Neuron (in vitro differentiated cells): ENCODE measurements at regions not wholly inside any gene's neighbourhood (a gene's known extent, or its start where the extent isn't known, plus 50 kb on each side); places are given as distances from the start of the nearest gene placed in this dataset.

ENCODE experiments used
- H2AFZ ChIP-seq: one replicate; pipeline ENCODE4 v1.6.1; 2013; ENCODE audit warnings: low read depth, mild to moderate bottlenecking, inconsistent platforms, low read length, moderate library complexity
- H3K27me3 ChIP-seq: one replicate; pipeline ENCODE4 v1.6.1; 2013; ENCODE audit warnings: low read length; ENCODE audit not compliant: insufficient read depth
- H3K36me3 ChIP-seq: one replicate; pipeline ENCODE4 v1.6.1; 2013; ENCODE audit warnings: low read length; ENCODE audit not compliant: insufficient read depth
- H3K4me1 ChIP-seq: one replicate; pipeline ENCODE4 v1.6.1; 2013; ENCODE audit warnings: low read length; ENCODE audit not compliant: insufficient read depth
- H3K4me3 ChIP-seq: 2 replicates; pipeline ENCODE4 v1.5.1; 2013; ENCODE audit warnings: mild to moderate bottlenecking, low read length, moderate library complexity
- H3K9me3 ChIP-seq: one replicate; pipeline ENCODE4 v1.6.1; 2013; ENCODE audit warnings: low read length

- Histone ChIP-seq H3K9me3 (no peaks in the 10 kb centered on the region), H3K36me3 (no peaks in the 10 kb centered on the region), H3K4me1 (peaks cover 45% of the 10 kb centered on the region)
Observed at GRCh38 chr14:101226603-101227425, 323.3 kb upstream of the RTL1 start.

GRCh38 chr14:101227611-101228594 is 324.4 kb upstream of the RTL1 start:
- no peak overlapping the region for H2AFZ ChIP-seq
- no peaks in the 10 kb centered on the region for H3K9me3 ChIP-seq
- no peaks in the 10 kb centered on the region for H3K36me3 ChIP-seq
- no peaks in the 10 kb centered on the region for H3K27me3 ChIP-seq
- peaks cover 34% of the 10 kb centered on the region for H3K4me1 ChIP-seq
- no peak overlapping the region for H3K4me3 ChIP-seq

More at GRCh38 chr14:101226603-101227425, 323.3 kb upstream of the RTL1 start:
- H3K27me3 ChIP-seq: no peaks in the 10 kb centered on the region
- H3K4me3 ChIP-seq: no peak overlapping the region
- no peak overlapping the region for H2AFZ ChIP-seq

- no peaks in the 10 kb centered on the region for H3K36me3 ChIP-seq
- H3K4me3 ChIP-seq: no peak overlapping the region
- no peaks in the 10 kb centered on the region for H3K9me3 ChIP-seq
- H3K27me3 ChIP-seq: no peaks in the 10 kb centered on the region
- peaks cover 36% of the 10 kb centered on the region for H3K4me1 ChIP-seq
- no peak overlapping the region for H2AFZ ChIP-seq
Observed at GRCh38 chr14:101228949-101229541, 325.5 kb upstream of the RTL1 start.

GRCh38 chr14:101229666-101230065 is 326.1 kb upstream of the RTL1 start:
- Histone ChIP-seq H3K4me1 (peaks cover 36% of the 10 kb centered on the region), H2AFZ (no peak overlapping the region), H3K9me3 (no peaks in the 10 kb centered on the region), H3K27me3 (no peaks in the 10 kb centered on the region), H3K4me3 (no peak overlapping the region), H3K36me3 (no peaks in the 10 kb centered on the region)

GRCh38 chr14:101230161-101230850 is 326.8 kb upstream of the RTL1 start:
- Histone ChIP-seq H3K27me3 (no peaks in the 10 kb centered on the region), H2AFZ (no peak overlapping the region), H3K4me3 (no peak overlapping the region), H3K36me3 (no peaks in the 10 kb centered on the region), H3K4me1 (peaks cover 35% of the 10 kb centered on the region), H3K9me3 (no peaks in the 10 kb centered on the region)

- Histone ChIP-seq H3K4me1 (peaks cover 28% of the 10 kb centered on the region), H3K9me3 (no peaks in the 10 kb centered on the region)
Observed at GRCh38 chr14:101230851-101231550, 327.5 kb upstream of the RTL1 start.

GRCh38 chr14:101231828-101232227 is 328.3 kb upstream of the RTL1 start:
- H3K4me3 ChIP-seq: no peak overlapping the region
- H3K27me3 ChIP-seq: no peaks in the 10 kb centered on the region
- H2AFZ ChIP-seq: no peak overlapping the region
- peaks cover 21% of the 10 kb centered on the region for H3K4me1 ChIP-seq
- no peaks in the 10 kb centered on the region for H3K9me3 ChIP-seq
- no peaks in the 10 kb centered on the region for H3K36me3 ChIP-seq

More at GRCh38 chr14:101230851-101231550, 327.5 kb upstream of the RTL1 start:
- H3K27me3 ChIP-seq: no peaks in the 10 kb centered on the region
- no peak overlapping the region for H2AFZ ChIP-seq
- no peaks in the 10 kb centered on the region for H3K36me3 ChIP-seq
- H3K4me3 ChIP-seq: no peak overlapping the region

- Histone ChIP-seq H3K4me1 (peaks cover 21% of the 10 kb centered on the region), H2AFZ (no peak overlapping the region), H3K36me3 (no peaks in the 10 kb centered on the region), H3K9me3 (no peaks in the 10 kb centered on the region), H3K4me3 (no peak overlapping the region), H3K27me3 (no peaks in the 10 kb centered on the region)
Observed at GRCh38 chr14:101232340-101233020, 328.8 kb upstream of the DIO3 start.

- H2AFZ ChIP-seq: no peak overlapping the region
- H3K27me3 ChIP-seq: no peaks in the 10 kb centered on the region
- H3K4me1 ChIP-seq: peaks cover 21% of the 10 kb centered on the region
- no peaks in the 10 kb centered on the region for H3K36me3 ChIP-seq
- no peaks in the 10 kb centered on the region for H3K9me3 ChIP-seq
- H3K4me3 ChIP-seq: no peak overlapping the region
Observed at GRCh38 chr14:101233021-101233366, 328.3 kb upstream of the DIO3 start.

- Histone ChIP-seq H2AFZ (no peak overlapping the region), H3K4me1 (peaks cover 21% of the 10 kb centered on the region), H3K9me3 (no peaks in the 10 kb centered on the region), H3K4me3 (no peak overlapping the region), H3K27me3 (no peaks in the 10 kb centered on the region), H3K36me3 (no peaks in the 10 kb centered on the region)
Observed at GRCh38 chr14:101233391-101233790, 327.9 kb upstream of the DIO3 start.

- Histone ChIP-seq H3K36me3 (no peaks in the 10 kb centered on the region), H3K9me3 (no peaks in the 10 kb centered on the region), H3K27me3 (no peaks in the 10 kb centered on the region), H3K4me3 (no peak overlapping the region), H2AFZ (no peak overlapping the region), H3K4me1 (peaks cover 21% of the 10 kb centered on the region)
Observed at GRCh38 chr14:101233808-101234207, 327.5 kb upstream of the DIO3 start.
